ENCODE measurements at regions not wholly inside any gene's neighbourhood (a gene's known extent, or its start where the extent isn't known, plus 50 kb on each side); places are given as distances from the start of the nearest gene placed in this dataset.

DNA sequence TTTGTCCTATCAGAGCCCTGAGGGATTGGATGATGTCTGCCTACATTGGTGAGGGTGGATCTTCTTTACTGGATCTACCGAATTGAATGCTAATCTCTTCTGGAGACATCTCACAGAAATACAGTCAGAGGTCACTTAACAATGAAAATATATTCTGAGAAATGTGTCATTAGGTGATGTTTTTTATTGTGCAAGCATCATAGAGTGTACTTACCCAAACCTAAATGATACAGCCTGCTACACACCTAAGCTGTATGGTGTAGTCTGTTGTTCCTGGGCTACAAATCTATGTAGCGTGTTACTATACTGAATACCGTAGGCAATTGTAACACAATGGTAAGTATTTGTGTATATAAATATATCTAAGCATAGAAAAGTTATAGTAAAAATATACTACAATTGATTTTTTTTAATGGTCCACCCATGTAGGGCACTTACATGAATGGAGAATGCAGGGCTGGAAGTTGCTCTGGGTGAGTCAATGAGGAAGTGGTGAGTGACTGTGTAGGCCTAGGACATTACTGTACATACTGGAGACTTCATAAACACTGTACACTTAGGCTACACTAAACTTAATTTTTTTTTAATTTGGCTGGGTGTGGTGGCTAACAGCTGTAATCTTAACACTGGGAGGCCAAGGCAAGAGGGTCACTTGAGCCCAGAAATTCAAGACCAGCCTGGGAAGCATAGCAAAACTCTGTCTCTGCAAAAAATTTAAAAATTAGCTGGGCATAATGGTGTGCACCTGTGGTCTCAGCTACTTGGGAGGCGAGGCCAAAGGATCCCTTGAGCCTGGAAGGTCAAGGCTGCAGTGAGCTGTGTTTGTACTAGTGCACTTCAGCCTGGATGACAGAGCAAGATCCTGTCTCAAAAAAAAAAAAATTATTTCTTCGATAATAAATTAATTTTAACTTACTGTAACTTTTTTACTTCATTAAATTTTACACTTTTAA, 226.3 kb upstream of the UBE2E3 start:
- H3K4me3 ChIP-seq (ENCODE audit: control insufficient read depth, low read depth, low read length), result no peak overlapping the region
- TF ChIP-seq, protein P1, sequence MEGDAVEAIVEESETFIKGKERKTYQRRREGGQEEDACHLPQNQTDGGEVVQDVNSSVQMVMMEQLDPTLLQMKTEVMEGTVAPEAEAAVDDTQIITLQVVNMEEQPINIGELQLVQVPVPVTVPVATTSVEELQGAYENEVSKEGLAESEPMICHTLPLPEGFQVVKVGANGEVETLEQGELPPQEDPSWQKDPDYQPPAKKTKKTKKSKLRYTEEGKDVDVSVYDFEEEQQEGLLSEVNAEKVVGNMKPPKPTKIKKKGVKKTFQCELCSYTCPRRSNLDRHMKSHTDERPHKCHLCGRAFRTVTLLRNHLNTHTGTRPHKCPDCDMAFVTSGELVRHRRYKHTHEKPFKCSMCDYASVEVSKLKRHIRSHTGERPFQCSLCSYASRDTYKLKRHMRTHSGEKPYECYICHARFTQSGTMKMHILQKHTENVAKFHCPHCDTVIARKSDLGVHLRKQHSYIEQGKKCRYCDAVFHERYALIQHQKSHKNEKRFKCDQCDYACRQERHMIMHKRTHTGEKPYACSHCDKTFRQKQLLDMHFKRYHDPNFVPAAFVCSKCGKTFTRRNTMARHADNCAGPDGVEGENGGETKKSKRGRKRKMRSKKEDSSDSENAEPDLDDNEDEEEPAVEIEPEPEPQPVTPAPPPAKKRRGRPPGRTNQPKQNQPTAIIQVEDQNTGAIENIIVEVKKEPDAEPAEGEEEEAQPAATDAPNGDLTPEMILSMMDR (conservative IDR thresholded peaks at IDR 0.05; ENCODE audit: control insufficient read depth, insufficient read depth, low read depth, low read length), result no peak
- peak; percentile 80 for DNase-seq (ENCODE audit: low read depth)

GRCh38 chr2:180751306-180751920, 229.0 kb upstream of the UBE2E3 start:
- H3K4me3 ChIP-seq (ENCODE audit: control insufficient read depth, low read depth, low read length), result no peak overlapping the region
- no peak for DNase-seq (ENCODE audit: low read depth)
- TF ChIP-seq, protein P1 (conservative IDR thresholded peaks at IDR 0.05; ENCODE audit: control insufficient read depth, insufficient read depth, low read depth, low read length), result no peak

DNA sequence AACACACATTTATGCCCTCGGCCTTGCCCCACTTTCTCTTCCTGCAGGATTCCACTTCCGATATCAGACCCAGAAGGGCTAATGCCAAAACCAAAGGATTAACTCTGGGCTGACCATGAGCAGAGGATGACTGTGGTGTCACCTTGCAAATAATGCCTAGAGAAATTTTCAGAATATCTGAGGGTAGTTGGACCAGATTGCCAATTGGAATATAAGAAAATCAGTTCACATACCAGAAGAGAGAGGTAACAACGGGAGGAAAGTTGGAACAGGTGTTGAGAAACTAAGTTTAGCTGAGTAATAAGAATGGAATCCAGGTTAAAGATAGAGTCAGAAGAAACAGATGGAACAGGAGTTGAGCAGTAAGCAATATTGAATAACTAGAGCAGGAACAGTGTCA, 232.7 kb upstream of the UBE2E3 start:
- H3K4me3 ChIP-seq (ENCODE audit: control insufficient read depth, low read depth, low read length), result no peak overlapping the region
- TF ChIP-seq, protein P1 (conservative IDR thresholded peaks at IDR 0.05; ENCODE audit: control insufficient read depth, insufficient read depth, low read depth, low read length), result no peak
- DNase-seq (ENCODE audit: low read depth), result no peak

DNA sequence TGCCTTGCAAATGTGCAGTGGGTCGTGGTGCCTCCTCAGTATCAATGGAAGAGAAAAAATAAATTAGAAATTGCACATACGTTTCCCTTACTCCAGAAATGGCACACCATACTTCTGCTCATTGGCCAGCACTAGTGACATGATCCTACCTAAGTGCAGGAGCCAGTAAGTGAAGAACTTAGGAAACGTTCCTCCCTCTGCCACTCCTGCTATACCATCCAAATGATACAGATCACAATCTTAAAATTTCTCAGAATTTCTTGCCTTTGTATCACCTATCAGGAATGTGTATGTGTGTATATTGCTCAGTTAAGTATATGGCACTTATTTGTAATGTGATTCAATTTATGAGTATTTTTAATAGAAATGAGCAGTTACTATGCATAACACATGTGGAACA, 237.0 kb upstream of the UBE2E3 start:
- DNase-seq (ENCODE audit: low read depth), result no peak
- TF ChIP-seq, protein P1 (conservative IDR thresholded peaks at IDR 0.05; ENCODE audit: control insufficient read depth, insufficient read depth, low read depth, low read length), result no peak
- no peak overlapping the region for H3K4me3 ChIP-seq (ENCODE audit: control insufficient read depth, low read depth, low read length)

- H3K4me3 ChIP-seq (ENCODE audit: control insufficient read depth, low read depth, low read length), result no peak overlapping the region
- DNase-seq (ENCODE audit: low read depth), result no peak
- TF ChIP-seq, protein P1 (conservative IDR thresholded peaks at IDR 0.05; ENCODE audit: control insufficient read depth, insufficient read depth, low read depth, low read length), result no peak
Measured at GRCh38 chr2:180742801-180743200, 237.6 kb upstream of the UBE2E3 start.

DNA sequence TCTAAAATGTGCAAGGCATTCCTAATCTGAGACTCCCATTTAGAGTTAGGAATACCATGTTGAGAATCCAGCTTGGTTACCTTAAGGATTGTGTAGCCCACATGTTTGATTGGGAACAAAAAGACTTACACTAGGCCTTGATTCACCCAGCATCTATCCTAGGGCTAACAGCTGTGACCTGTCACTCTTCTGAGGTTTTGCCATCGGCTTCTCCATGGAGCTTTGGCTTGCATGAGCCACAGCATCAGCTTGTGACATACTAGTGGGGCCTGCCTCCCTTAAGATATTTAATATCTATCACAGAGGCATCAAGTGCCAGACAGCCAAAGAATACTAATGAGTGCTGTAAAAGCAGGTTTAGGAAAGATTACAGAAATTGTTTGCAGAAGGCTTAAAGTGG, 241.3 kb upstream of the UBE2E3 start:
- DNase-seq (ENCODE audit: low read depth), result no peak
- TF ChIP-seq, protein P1 (conservative IDR thresholded peaks at IDR 0.05; ENCODE audit: control insufficient read depth, insufficient read depth, low read depth, low read length), result no peak

More for the DNA sequence above, 241.3 kb upstream of the UBE2E3 start:
- H3K4me3 ChIP-seq (ENCODE audit: control insufficient read depth, low read depth, low read length), result no peak overlapping the region
